Astrocyte of the cerebellum (primary cell): ENCODE measurements at regions not wholly inside any gene's neighbourhood (a gene's known extent, or its start where the extent isn't known, plus 50 kb on each side); places are given as distances from the start of the nearest gene placed in this dataset.

Experiments used
- DNase-seq: peaks from one replicate; pipeline ENCODE4 v3.0.0-alpha.2; 2011; ENCODE audit warnings: low read depth
- H3K4me3 ChIP-seq: 2 replicates; pipeline ENCODE4 v1.5.1; 2011; ENCODE audit warnings: mild to moderate bottlenecking, low read depth, low read length, moderate library complexity
- in situ Hi-C: cut with HindIII; loops from 2 replicates; pipeline ENCODE4 v1.10.0; 2017; ENCODE audit warnings: low sequenced_read_pairs
- TF ChIP-seq, protein P1 (sequence below): IDR thresholded peaks from 2 replicates; pipeline ENCODE4 v1.5.1; 2012; ENCODE audit warnings: low read length, low read depth, moderate library complexity, mild to moderate bottlenecking; ENCODE audit errors: missing control alignments

DNA sequence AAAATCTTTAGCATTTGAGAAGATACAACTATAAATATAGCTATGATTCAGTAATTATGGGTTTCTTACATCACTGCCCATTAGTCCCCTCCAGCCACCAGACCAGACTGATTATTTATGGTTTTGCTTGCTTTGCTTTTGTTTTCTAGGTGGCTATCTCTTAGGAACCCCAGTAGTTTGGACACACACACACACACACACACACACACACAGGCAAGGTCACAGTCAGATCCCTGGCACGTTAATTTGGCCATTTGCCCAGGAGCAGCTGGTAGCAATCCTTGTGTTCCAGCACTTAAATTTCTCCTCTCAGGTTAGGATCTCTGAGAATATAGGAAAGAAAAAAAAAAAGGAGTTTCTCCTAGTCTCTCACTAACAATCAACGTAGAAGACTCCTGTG is 90.2 kb upstream of the RESF1 start:
- TF ChIP-seq, protein P1, sequence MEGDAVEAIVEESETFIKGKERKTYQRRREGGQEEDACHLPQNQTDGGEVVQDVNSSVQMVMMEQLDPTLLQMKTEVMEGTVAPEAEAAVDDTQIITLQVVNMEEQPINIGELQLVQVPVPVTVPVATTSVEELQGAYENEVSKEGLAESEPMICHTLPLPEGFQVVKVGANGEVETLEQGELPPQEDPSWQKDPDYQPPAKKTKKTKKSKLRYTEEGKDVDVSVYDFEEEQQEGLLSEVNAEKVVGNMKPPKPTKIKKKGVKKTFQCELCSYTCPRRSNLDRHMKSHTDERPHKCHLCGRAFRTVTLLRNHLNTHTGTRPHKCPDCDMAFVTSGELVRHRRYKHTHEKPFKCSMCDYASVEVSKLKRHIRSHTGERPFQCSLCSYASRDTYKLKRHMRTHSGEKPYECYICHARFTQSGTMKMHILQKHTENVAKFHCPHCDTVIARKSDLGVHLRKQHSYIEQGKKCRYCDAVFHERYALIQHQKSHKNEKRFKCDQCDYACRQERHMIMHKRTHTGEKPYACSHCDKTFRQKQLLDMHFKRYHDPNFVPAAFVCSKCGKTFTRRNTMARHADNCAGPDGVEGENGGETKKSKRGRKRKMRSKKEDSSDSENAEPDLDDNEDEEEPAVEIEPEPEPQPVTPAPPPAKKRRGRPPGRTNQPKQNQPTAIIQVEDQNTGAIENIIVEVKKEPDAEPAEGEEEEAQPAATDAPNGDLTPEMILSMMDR: no peak
- H3K4me3 ChIP-seq: no peak overlapping the region
- DNase-seq: no peak
- in situ Hi-C loops: no loop called here

DNA sequence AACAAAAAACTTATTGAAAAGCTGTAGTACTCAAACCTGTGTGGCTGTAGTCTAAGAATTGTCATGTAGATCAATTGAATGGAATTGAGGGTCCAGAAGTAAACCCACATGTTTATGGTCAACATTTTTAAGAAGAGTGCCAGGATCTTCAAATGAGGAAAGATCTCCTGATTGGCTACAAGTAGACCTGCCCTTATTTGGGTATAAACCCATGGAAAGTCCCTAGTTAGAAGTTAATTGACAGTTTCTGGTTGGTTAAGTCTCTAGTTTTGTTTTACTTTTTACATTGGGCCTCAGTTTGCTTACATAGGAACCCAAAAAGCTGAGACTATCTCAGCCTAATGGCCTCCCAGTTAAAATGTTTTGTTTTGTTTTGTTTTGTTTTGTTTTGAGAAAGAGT is 91.9 kb upstream of the RESF1 start:
- no peak overlapping the region for H3K4me3 ChIP-seq
- in situ Hi-C loops: no loop called here
- DNase-seq: no peak
- TF ChIP-seq, protein P1: no peak

DNA sequence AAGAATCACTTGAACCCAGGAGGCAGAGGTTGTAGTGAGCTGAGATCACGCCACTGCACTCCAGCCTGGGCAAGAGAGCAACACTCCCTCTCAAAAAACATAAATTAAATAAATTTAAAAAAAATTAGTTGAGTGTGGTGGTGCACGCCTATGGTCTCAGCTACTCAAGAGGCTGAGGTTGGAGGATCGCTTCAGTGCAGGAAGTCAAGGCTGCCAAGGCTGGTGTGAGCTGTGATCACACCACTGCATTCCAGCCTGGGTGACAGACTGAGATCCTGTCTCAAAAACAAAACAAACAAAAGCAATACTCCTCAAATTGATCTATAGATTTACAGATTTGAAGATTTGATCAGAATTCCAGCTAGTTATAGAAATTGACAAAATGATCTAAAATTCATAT is 92.7 kb upstream of the RESF1 start:
- no peak for DNase-seq
- TF ChIP-seq, protein P1: no peak
- in situ Hi-C loops: no loop called here
- no peak overlapping the region for H3K4me3 ChIP-seq

DNA sequence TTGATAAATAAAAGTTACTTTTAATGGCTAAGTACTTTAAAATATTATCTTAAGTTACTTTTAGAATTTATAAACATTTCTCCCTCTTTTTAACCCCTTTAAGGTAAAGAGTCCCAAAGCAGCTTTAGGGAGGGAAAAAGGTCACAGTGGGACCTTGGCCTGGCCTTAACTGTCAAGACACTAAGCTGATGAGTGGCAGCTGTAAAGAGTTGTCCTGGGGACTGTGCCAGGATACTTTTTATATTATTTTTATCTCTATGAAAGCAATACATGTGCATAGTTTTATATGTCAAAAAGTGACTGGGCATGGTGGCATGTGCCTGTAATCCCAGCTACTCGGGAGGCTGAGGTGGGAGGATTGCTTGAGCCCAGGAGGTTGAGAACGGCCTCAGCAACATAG is 94.2 kb upstream of the RESF1 start:
- in situ Hi-C loops: no loop called here
- TF ChIP-seq, protein P1: no peak
- no peak overlapping the region for H3K4me3 ChIP-seq
- no peak for DNase-seq

DNA sequence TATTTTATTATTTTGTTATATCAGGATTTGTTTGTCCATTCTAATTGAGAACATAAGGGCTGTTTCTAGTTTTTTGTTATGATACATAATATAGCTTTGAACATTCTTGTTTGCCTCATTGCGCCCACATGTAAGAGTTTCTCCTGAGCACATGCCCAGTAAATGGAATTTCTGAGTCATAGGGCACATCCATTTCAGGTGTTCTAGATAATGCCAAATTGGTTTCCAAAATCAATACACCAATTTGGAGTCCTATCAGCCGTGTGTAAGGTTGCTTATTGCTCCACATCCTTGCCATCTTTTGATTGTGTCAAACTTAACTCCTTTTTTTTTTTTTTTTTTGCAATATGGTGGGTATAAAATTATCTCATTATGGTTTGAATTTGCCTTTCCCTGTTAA is 97.9 kb upstream of the RESF1 start:
- TF ChIP-seq, protein P1: no peak
- in situ Hi-C loops: no loop called here

DNA sequence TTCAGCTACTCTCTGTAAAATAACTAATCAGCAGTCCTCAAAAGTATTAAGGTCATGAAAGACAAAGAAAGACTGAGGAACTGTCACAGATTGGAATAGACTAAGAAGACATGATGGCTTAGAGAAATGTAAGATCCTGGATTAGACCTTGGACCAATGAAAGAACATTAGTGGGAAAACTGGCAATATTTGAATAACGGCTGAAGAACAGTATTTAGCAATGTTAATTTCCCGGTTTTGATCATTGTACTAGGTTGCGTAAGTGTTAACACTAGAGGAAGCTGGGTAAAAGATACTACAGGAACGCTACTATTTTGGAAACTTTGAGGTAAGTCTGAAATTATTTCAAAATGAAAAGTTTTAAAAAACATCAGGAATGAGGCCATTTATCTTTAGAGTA is 98.8 kb upstream of the RESF1 start:
- in situ Hi-C loops: no loop called here
- TF ChIP-seq, protein P1: no peak
- no peak overlapping the region for H3K4me3 ChIP-seq
- no peak for DNase-seq

More for the DNA sequence above, 97.9 kb upstream of the RESF1 start:
- DNase-seq: no peak
- no peak overlapping the region for H3K4me3 ChIP-seq
